Activated naive CD4-positive, alpha-beta T cell treated with anti-CD3 and anti-CD28 coated beads, Interleukin-2, amount 50 U/mL, for 24 hours (primary cell): ENCODE measurements at regions not wholly inside any gene's neighbourhood (a gene's known extent, or its start where the extent isn't known, plus 50 kb on each side); places are given as distances from the start of the nearest gene placed in this dataset.

Experiments used
- H3K27ac Mint-ChIP-seq: one replicate; pipeline ENCODE4 v1.8.0; 2021; ENCODE audit warnings: mild to moderate bottlenecking, mixed read lengths
- H3K27me3 Mint-ChIP-seq: one replicate; pipeline ENCODE4 v1.8.0; 2021; ENCODE audit warnings: mixed read lengths
- H3K36me3 Mint-ChIP-seq: one replicate; pipeline ENCODE4 v1.8.0; 2021; ENCODE audit warnings: mixed read lengths
- H3K4me1 Mint-ChIP-seq: one replicate; pipeline ENCODE4 v1.8.0; 2021; ENCODE audit warnings: mixed read lengths
- H3K4me3 Mint-ChIP-seq: one replicate; pipeline ENCODE4 v1.8.0; 2021; ENCODE audit warnings: mild to moderate bottlenecking, mixed read lengths
- H3K9me3 Mint-ChIP-seq: one replicate; pipeline ENCODE4 v1.8.0; 2021; ENCODE audit warnings: mixed read lengths

GRCh38 chr13:99827011-99827772 lies 144.4 kb downstream of the ZIC5 start:
- H3K27ac Mint-ChIP-seq = no peak overlapping the region
- no peaks in the 10 kb centered on the region for H3K27me3 Mint-ChIP-seq
- no peaks in the 10 kb centered on the region for H3K4me1 Mint-ChIP-seq
- no peak overlapping the region for H3K4me3 Mint-ChIP-seq
- H3K9me3 Mint-ChIP-seq = no peaks in the 10 kb centered on the region
- peaks cover 9% of the 10 kb centered on the region for H3K36me3 Mint-ChIP-seq

DNA sequence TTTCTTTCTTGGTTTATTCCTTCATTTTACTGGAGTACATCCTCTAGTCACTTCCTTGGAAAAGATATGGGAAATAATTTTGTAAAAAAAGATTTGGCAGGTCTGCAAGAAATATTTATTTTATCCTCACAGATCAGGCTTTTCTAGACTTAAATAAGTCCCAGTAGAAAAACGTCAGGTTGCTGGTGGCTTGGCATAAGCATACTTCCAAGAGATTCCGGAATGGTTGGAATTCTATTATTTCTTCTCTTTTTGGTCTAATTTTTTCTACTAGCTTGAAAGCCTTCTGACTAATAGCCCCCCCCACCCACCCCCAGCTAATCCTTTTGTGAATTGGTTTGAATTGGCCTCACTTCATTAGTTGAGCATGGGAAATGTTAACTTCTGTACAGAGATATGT lies 147.6 kb downstream of the ZIC5 start:
- Mint-ChIP-seq H3K4me1 (no peaks in the 10 kb centered on the region), H3K27ac (no peak overlapping the region), H3K27me3 (no peaks in the 10 kb centered on the region), H3K36me3 (peaks cover 6% of the 10 kb centered on the region), H3K9me3 (no peaks in the 10 kb centered on the region), H3K4me3 (no peak overlapping the region)

GRCh38 chr13:99822820-99823219 lies 148.7 kb downstream of the ZIC5 start:
- Mint-ChIP-seq H3K27me3 (no peaks in the 10 kb centered on the region), H3K27ac (no peak overlapping the region), H3K4me1 (peaks cover 11% of the 10 kb centered on the region), H3K4me3 (no peak overlapping the region), H3K9me3 (no peaks in the 10 kb centered on the region), H3K36me3 (peaks cover 6% of the 10 kb centered on the region)

GRCh38 chr13:99821741-99822140 lies 149.8 kb downstream of the ZIC5 start:
- H3K4me3 Mint-ChIP-seq = no peak overlapping the region
- peaks cover 6% of the 10 kb centered on the region for H3K36me3 Mint-ChIP-seq
- H3K4me1 Mint-ChIP-seq = peaks cover 19% of the 10 kb centered on the region
- H3K9me3 Mint-ChIP-seq = no peaks in the 10 kb centered on the region
- H3K27me3 Mint-ChIP-seq = no peaks in the 10 kb centered on the region
- no peak overlapping the region for H3K27ac Mint-ChIP-seq

GRCh38 chr13:99819967-99820366 lies 151.6 kb downstream of the ZIC5 start:
- Mint-ChIP-seq H3K4me3 (no peak overlapping the region), H3K4me1 (peaks cover 24% of the 10 kb centered on the region), H3K27ac (no peak overlapping the region), H3K36me3 (peaks cover 6% of the 10 kb centered on the region), H3K27me3 (no peaks in the 10 kb centered on the region), H3K9me3 (no peaks in the 10 kb centered on the region)

DNA sequence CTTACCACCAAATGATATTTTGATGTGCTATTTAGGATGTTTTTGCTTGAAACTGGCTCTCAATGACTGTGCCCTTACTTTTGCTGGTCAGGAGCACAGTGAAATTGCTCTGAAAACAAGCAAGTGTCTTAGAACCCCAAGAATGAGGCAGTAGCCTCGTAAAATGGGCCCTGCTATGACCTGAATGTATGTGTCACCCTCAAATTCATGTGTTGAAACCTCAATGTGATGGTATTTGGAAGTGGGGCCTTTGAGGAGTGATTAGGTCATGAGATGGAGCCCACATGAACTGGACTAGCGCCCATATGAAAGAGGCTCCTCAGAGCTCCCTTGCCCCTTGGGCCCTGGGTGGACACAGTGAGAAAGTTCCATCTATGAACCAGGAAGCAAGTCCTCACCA lies 155.2 kb downstream of the ZIC5 start:
- no peaks in the 10 kb centered on the region for H3K36me3 Mint-ChIP-seq
- no peak overlapping the region for H3K27ac Mint-ChIP-seq
- H3K9me3 Mint-ChIP-seq = no peaks in the 10 kb centered on the region
- no peak overlapping the region for H3K4me3 Mint-ChIP-seq
- H3K4me1 Mint-ChIP-seq = peaks cover 24% of the 10 kb centered on the region
- no peaks in the 10 kb centered on the region for H3K27me3 Mint-ChIP-seq

- H3K9me3 Mint-ChIP-seq = no peaks in the 10 kb centered on the region
- peaks cover 3% of the 10 kb centered on the region for H3K36me3 Mint-ChIP-seq
- peaks cover 20% of the 10 kb centered on the region for H3K4me1 Mint-ChIP-seq
- no peaks in the 10 kb centered on the region for H3K27me3 Mint-ChIP-seq
- H3K4me3 Mint-ChIP-seq = no peak overlapping the region
- H3K27ac Mint-ChIP-seq = no peak overlapping the region
Measured at GRCh38 chr13:99813336-99814095, 158.1 kb downstream of the ZIC5 start.

GRCh38 chr13:99812625-99813024 lies 158.9 kb downstream of the ZIC5 start:
- Mint-ChIP-seq H3K4me3 (no peak overlapping the region), H3K4me1 (peaks cover 11% of the 10 kb centered on the region), H3K27me3 (no peaks in the 10 kb centered on the region), H3K36me3 (peaks cover 3% of the 10 kb centered on the region), H3K27ac (no peak overlapping the region), H3K9me3 (no peaks in the 10 kb centered on the region)

GRCh38 chr13:99811067-99811700 lies 160.4 kb downstream of the ZIC5 start:
- Mint-ChIP-seq H3K4me1 (no peaks in the 10 kb centered on the region), H3K9me3 (no peaks in the 10 kb centered on the region), H3K36me3 (peaks cover 3% of the 10 kb centered on the region), H3K27ac (no peak overlapping the region), H3K4me3 (no peak overlapping the region), H3K27me3 (no peaks in the 10 kb centered on the region)

GRCh38 chr13:99809926-99810325 lies 161.6 kb downstream of the ZIC5 start:
- H3K27me3 Mint-ChIP-seq = no peaks in the 10 kb centered on the region
- no peak overlapping the region for H3K4me3 Mint-ChIP-seq
- peaks cover 5% of the 10 kb centered on the region for H3K36me3 Mint-ChIP-seq
- H3K27ac Mint-ChIP-seq = no peak overlapping the region
- no peaks in the 10 kb centered on the region for H3K9me3 Mint-ChIP-seq
- no peaks in the 10 kb centered on the region for H3K4me1 Mint-ChIP-seq

GRCh38 chr13:99809496-99809895 lies 162.1 kb downstream of the ZIC5 start:
- no peaks in the 10 kb centered on the region for H3K27me3 Mint-ChIP-seq
- no peaks in the 10 kb centered on the region for H3K9me3 Mint-ChIP-seq
- peaks cover 7% of the 10 kb centered on the region for H3K36me3 Mint-ChIP-seq
- H3K4me1 Mint-ChIP-seq = no peaks in the 10 kb centered on the region
- no peak overlapping the region for H3K27ac Mint-ChIP-seq
- no peak overlapping the region for H3K4me3 Mint-ChIP-seq

- H3K27ac Mint-ChIP-seq = no peak overlapping the region
- no peaks in the 10 kb centered on the region for H3K4me1 Mint-ChIP-seq
- H3K9me3 Mint-ChIP-seq = no peaks in the 10 kb centered on the region
- peaks cover 10% of the 10 kb centered on the region for H3K36me3 Mint-ChIP-seq
- no peaks in the 10 kb centered on the region for H3K27me3 Mint-ChIP-seq
- no peak overlapping the region for H3K4me3 Mint-ChIP-seq
Measured at GRCh38 chr13:99808786-99809185, 162.8 kb downstream of the ZIC5 start.

DNA sequence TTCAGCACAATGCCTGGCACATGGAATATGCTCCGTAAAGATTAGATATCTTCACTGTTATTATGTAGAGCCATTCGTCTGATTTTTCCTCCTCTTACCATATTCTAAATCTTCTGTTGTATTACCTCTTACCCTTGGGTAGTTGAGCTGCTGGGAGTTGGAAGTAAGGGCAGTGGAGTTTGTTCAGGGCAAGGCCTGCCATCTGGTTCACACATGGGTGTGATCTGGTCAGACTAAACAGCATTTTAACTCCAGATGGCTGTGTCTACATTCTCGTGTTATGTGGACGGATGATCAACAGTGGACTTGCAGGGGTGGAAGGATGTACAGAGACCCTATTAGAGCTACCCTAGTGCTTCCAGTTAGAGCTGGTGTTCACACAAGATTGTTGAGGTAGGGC lies 164.9 kb downstream of the ZIC5 start:
- H3K36me3 Mint-ChIP-seq = peaks cover 10% of the 10 kb centered on the region
- H3K27me3 Mint-ChIP-seq = no peaks in the 10 kb centered on the region
- H3K4me1 Mint-ChIP-seq = no peaks in the 10 kb centered on the region
- no peaks in the 10 kb centered on the region for H3K9me3 Mint-ChIP-seq
- H3K27ac Mint-ChIP-seq = no peak overlapping the region
- no peak overlapping the region for H3K4me3 Mint-ChIP-seq

- Mint-ChIP-seq H3K9me3 (no peaks in the 10 kb centered on the region), H3K4me1 (no peaks in the 10 kb centered on the region), H3K4me3 (no peak overlapping the region)
Measured at GRCh38 chr13:99805361-99805760, 166.2 kb downstream of the ZIC5 start.

DNA sequence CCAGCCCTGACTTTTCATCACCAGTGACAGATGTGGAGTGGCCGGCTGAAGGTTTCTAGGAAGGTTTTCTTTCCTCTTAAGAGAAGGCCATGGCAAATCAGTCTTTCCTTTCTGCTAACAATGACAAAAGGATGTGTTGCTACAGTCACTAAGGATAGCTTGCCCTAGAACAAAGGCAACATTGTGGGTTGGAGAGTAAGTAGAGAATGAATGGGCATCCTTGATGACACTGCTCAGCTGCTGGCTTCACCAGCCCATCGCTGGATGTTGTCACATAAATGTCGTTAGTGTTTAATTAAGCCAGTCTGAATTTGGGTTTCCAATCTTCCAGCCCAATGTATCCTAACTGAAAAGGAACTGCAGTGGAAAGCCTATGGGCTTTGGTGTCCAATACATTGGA lies 168.4 kb downstream of the ZIC5 start:
- no peak overlapping the region for H3K4me3 Mint-ChIP-seq

More at GRCh38 chr13:99805361-99805760, 166.2 kb downstream of the ZIC5 start:
- Mint-ChIP-seq H3K27me3 (no peaks in the 10 kb centered on the region), H3K36me3 (peaks cover 10% of the 10 kb centered on the region), H3K27ac (no peak overlapping the region)

DNA sequence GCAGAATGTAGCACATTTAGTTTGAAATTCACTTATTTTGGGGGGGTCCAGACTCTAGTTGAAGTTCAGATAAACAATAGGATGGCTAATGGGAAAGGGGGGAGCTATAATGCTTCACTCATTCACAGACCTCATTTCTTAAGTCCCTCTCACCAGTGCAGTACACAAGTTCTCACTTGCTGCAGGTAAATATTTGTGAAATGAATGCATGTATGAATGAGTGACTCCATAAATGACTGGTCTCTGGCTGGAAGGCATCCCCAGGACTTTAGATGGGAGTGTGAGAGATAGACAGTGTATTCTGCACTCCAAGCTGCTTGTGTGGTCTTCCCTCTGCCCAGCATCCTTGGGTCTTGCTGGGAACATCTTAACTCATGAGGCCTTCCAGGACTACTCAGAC lies 169.2 kb downstream of the ZIC5 start:
- no peaks in the 10 kb centered on the region for H3K4me1 Mint-ChIP-seq
- no peaks in the 10 kb centered on the region for H3K27me3 Mint-ChIP-seq
- peaks cover 7% of the 10 kb centered on the region for H3K36me3 Mint-ChIP-seq
- no peak overlapping the region for H3K27ac Mint-ChIP-seq
- H3K4me3 Mint-ChIP-seq = no peak overlapping the region
- H3K9me3 Mint-ChIP-seq = no peaks in the 10 kb centered on the region

More for the DNA sequence above, 168.4 kb downstream of the ZIC5 start:
- Mint-ChIP-seq H3K36me3 (peaks cover 7% of the 10 kb centered on the region), H3K27ac (no peak overlapping the region), H3K4me1 (no peaks in the 10 kb centered on the region), H3K27me3 (no peaks in the 10 kb centered on the region), H3K9me3 (no peaks in the 10 kb centered on the region)
